ENCODE measurements at regions not wholly inside any gene's neighbourhood (a gene's known extent, or its start where the extent isn't known, plus 50 kb on each side); places are given as distances from the start of the nearest gene placed in this dataset.

DNA sequence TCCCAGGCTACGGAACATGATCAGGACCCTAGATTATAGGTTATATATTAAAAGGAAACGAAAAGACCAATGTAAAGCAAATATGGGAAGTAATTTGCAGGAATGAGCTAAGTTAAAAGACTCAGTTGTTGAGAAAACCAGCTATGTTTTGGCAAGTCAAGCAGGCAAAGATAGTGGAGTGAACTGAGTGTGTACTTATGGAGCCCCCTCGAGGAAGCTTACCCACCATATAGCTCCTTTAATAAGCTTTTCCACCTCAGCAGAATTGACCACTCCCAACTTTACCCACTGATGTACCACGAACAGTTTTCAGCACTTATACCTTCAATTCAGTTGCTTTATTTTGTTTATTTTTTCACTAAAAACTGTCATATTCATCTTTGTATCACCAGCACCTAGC lies 57.3 kb upstream of the PJA2 start:
- H3K4me2 ChIP-seq (ENCODE audit: low read depth, low read length), result no peak overlapping the region
- no peak overlapping the region for H3K4me3 ChIP-seq (ENCODE audit: low read length)
- H3K36me3 ChIP-seq (replicated peaks; ENCODE audit: insufficient read depth, low read length), result no peaks in the 10 kb centered on the region
- H3K4me1 ChIP-seq (ENCODE audit: low read length), result peaks cover 37% of the 10 kb centered on the region
- H4K20me1 ChIP-seq (ENCODE audit: insufficient read depth, low read length), result no peaks in the 10 kb centered on the region
- no peak overlapping the region for H2AFZ ChIP-seq (ENCODE audit: low read length)
- no peaks in the 10 kb centered on the region for H3K27me3 ChIP-seq (replicated peaks; ENCODE audit: insufficient read depth, low read length)
- no peaks in the 10 kb centered on the region for H3K9me3 ChIP-seq (replicated peaks; ENCODE audit: insufficient read depth, low read length)
- H3K9me2 ChIP-seq (replicated peaks; ENCODE audit: insufficient read depth, low read length), result no peaks in the 10 kb centered on the region
- no peaks in the 10 kb centered on the region for H3K79me2 ChIP-seq (ENCODE audit: low read length)
- DNase-seq, result no peak
- H3K27ac ChIP-seq (ENCODE audit: low read length), result no peak overlapping the region
- 0 out of 2 replicates have a peak, but pooled peaks cover 12% of the 10 kb centered on the region for H3F3A ChIP-seq (ENCODE audit: insufficient read depth, low read length)
- TF ChIP-seq EZH2phosphoT487 (IDR thresholded peaks at IDR 0.05; ENCODE audit: low read length), result no peak
- no peak for TF ChIP-seq EZH2 (optimal IDR thresholded peaks at IDR 0.05; ENCODE audit: low read depth, low read length)
- H3K9ac ChIP-seq (ENCODE audit: low read length), result no peak overlapping the region
